ENCODE measurements at regions not wholly inside any gene's neighbourhood (a gene's known extent, or its start where the extent isn't known, plus 50 kb on each side); places are given as distances from the start of the nearest gene placed in this dataset.
"Not testable (repeated sequence)": the region's sequence is repeated elsewhere in the genome, so short reads cannot be mapped to it uniquely, and the experiment has no call there.

GRCh38 chr17:33564146-33564545 is 271.1 kb upstream of the ASIC2 start:
- Mint-ChIP-seq H3K36me3 (ENCODE audit: low read depth) (peaks cover 6% of the 10 kb centered on the region; the same call in 1 of the 2 replicates), H3K9me3 (peaks cover 85% of the 10 kb centered on the region), H3K27me3 (ENCODE audit: insufficient read depth) (no peaks in the 10 kb centered on the region), H3K4me3 (no peak overlapping the region), H3K27ac (no peak overlapping the region), H3K4me1 (ENCODE audit: low read depth) (no peaks in the 10 kb centered on the region)
- DNase-seq: no peak
- TF ChIP-seq CTCF (IDR thresholded peaks at IDR 0.05): no peak

GRCh38 chr17:33567223-33567622 is 274.1 kb upstream of the ASIC2 start:
- Mint-ChIP-seq H3K9me3 (peaks cover 79% of the 10 kb centered on the region), H3K4me3 (no peak overlapping the region), H3K4me1 (ENCODE audit: low read depth) (no peaks in the 10 kb centered on the region), H3K27ac (no peak overlapping the region), H3K36me3 (ENCODE audit: low read depth) (peaks cover 6% of the 10 kb centered on the region; the same call in 1 of the 2 replicates), H3K27me3 (ENCODE audit: insufficient read depth) (no peaks in the 10 kb centered on the region; the same call in 1 of the 2 replicates)
- TF ChIP-seq CTCF (IDR thresholded peaks at IDR 0.05): no peak
- no peak for DNase-seq

GRCh38 chr17:33572615-33573014 is 279.5 kb upstream of the ASIC2 start:
- no peak for DNase-seq
- no peaks in the 10 kb centered on the region for H3K4me1 Mint-ChIP-seq (ENCODE audit: low read depth)
- no peaks in the 10 kb centered on the region; the same call in 1 of the 2 replicates for H3K27me3 Mint-ChIP-seq (ENCODE audit: insufficient read depth)
- no peak for TF ChIP-seq CTCF (IDR thresholded peaks at IDR 0.05)
- H3K9me3 Mint-ChIP-seq: peaks cover 55% of the 10 kb centered on the region
- no peak overlapping the region for H3K4me3 Mint-ChIP-seq
- peaks cover 7% of the 10 kb centered on the region; the same call in 1 of the 2 replicates for H3K36me3 Mint-ChIP-seq (ENCODE audit: low read depth)
- no peak overlapping the region for H3K27ac Mint-ChIP-seq

- no peak for DNase-seq
- Mint-ChIP-seq H3K36me3 (ENCODE audit: low read depth) (peaks cover 8% of the 10 kb centered on the region; the same call in 1 of the 2 replicates), H3K4me3 (no peak overlapping the region), H3K4me1 (ENCODE audit: low read depth) (no peaks in the 10 kb centered on the region), H3K27ac (no peak overlapping the region), H3K9me3 (peaks cover 58% of the 10 kb centered on the region), H3K27me3 (ENCODE audit: insufficient read depth) (no peaks in the 10 kb centered on the region; the same call in 1 of the 2 replicates)
- TF ChIP-seq CTCF (IDR thresholded peaks at IDR 0.05): no peak
Observed at GRCh38 chr17:33574942-33575445, 281.9 kb upstream of the ASIC2 start.

GRCh38 chr17:33579740-33580139 is 286.6 kb upstream of the ASIC2 start:
- not testable (repeated sequence) for DNase-seq; H3K27me3 Mint-ChIP-seq (ENCODE audit: insufficient read depth); H3K36me3 Mint-ChIP-seq (ENCODE audit: low read depth); H3K4me3 Mint-ChIP-seq; H3K4me1 Mint-ChIP-seq (ENCODE audit: low read depth); H3K27ac Mint-ChIP-seq
- H3K9me3 Mint-ChIP-seq: peaks cover 55% of the 10 kb centered on the region

GRCh38 chr17:33580215-33580614 is 287.1 kb upstream of the ASIC2 start:
- H3K4me3 Mint-ChIP-seq: no peak overlapping the region

More at GRCh38 chr17:33580215-33580614, 287.1 kb upstream of the ASIC2 start:
- TF ChIP-seq CTCF (IDR thresholded peaks at IDR 0.05): no peak
- no peak for DNase-seq
- Mint-ChIP-seq H3K36me3 (ENCODE audit: low read depth) (peaks cover 4% of the 10 kb centered on the region; the same call in 1 of the 2 replicates), H3K9me3 (peaks cover 55% of the 10 kb centered on the region), H3K27me3 (ENCODE audit: insufficient read depth) (no peaks in the 10 kb centered on the region; the same call in 1 of the 2 replicates), H3K4me1 (ENCODE audit: low read depth) (no peaks in the 10 kb centered on the region), H3K27ac (no peak overlapping the region)
